Middle frontal gyrus (tissue), 1 donor: ENCODE measurements at regions not wholly inside any gene's neighbourhood (a gene's known extent, or its start where the extent isn't known, plus 50 kb on each side); places are given as distances from the start of the nearest gene placed in this dataset.
"Not testable (repeated sequence)": the region's sequence is repeated elsewhere in the genome, so short reads cannot be mapped to it uniquely, and the experiment has no call there.

Experiments
- DNase-seq: peaks from one replicate; pipeline ENCODE4 v3.0.0-alpha.2; 2015; ENCODE audit warnings: low spot score; ENCODE audit errors: extremely low spot score

DNA sequence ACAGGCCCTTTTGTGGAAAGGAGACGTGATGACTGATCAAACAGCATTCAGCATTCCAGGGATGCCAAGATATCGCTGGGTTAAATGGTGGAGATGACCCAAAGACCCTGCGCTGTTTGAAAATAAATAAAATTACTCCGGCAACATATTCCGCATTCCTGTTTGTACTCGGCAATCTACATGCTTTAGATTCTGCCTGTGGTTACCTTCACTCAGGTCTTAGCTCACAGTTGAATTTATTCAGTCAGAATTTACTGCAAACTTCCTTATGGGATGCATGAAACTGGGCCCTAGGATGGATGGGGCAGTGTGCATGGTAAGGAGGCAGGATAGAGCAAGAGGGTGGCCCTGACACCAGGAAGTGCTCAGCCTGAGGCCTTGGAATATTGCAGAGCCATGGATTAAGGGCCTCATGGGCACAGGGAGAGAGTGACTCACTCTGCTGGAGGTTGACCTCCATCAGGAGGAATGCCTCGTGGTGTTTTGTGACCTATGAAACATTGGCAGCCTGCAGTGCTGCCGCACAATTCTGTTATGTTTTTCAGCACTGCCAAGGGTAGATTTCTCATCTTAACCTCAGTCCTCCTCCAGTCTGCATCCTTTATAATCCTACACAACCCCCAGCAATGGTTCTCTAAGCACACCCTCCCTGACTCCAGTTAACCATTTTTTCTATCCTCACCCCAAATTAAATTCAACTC lies 321.4 kb downstream of the IRS1 start:
- no peak for DNase-seq

DNA sequence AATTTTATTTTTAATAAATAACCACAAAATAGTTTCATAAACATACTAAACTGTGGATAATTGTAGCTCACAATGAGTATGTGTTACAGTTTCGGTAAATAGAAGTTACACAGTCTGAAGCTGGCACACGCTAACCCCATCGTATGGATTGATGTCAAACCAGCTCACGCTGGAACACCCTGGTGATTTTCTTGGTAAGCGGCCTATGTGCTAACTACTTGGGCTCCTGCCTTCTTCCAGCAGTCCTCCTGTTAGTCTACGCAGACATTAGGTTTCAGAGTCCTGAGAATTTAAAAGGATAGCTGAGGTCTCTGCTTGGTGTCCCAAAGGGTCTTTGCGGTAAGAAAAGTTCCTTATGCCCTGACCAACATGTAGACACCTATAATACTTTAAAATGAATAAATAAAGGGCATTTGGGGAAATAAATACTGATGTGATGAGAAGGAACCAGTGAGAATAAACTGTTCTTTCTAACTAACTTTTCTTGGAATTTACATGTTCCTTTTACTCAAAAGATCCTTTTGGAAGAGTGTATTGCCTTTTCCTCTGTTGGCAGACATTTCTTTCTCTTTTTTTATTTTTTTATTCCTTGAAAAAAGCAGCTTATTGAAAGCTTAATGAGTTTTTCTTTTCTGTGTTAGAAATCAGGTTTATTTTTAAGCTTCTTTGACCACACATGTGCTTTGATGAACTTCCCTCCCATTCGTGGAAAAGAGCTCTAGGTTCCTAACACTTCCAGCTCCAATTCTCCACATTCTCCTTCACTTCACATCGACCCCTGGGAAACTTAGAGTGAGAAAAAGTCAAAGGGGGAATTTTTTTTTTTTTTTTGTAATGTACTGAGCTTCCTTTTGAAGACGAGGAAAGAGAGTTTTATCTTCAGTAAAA lies 322.2 kb downstream of the IRS1 start:
- no peak for DNase-seq

DNA sequence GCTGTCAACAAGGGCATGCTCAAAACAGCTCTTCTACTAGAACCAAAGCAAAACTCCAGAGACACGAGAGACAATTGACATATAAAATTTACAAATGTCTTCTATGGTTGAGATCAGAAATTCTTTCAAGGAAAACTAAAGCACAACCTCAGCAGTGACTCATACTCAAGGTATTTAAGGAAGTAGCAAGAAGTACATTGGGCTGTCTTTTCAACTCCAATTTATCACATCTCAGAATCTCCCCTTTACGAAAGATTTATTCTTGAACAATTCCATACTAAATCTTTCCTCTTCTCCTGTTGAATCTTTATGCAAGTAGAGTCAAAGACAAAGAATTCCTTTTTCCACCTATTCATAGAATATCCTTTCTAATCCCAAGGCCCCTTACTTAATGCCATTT lies 324.0 kb downstream of the IRS1 start:
- no peak for DNase-seq

DNA sequence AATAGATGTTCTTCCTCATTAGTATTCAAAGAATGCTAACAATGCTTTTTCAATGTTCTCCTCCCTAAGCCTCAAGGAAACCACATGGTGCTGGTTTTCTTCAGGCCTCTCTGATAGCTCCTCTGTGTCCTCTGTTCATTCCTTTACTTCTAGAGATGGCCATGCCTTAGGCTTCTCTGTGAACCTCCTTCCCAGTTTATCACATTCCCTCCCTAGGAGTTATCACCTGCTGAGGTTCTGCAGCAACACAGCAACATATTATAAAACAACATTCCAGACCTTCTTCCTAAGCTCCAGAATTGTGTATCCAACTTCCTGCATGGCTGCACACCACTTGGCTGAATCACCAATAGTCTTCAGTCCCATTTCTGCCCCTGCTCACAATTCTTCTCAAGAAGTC lies 325.5 kb downstream of the IRS1 start:
- no peak for DNase-seq

DNA sequence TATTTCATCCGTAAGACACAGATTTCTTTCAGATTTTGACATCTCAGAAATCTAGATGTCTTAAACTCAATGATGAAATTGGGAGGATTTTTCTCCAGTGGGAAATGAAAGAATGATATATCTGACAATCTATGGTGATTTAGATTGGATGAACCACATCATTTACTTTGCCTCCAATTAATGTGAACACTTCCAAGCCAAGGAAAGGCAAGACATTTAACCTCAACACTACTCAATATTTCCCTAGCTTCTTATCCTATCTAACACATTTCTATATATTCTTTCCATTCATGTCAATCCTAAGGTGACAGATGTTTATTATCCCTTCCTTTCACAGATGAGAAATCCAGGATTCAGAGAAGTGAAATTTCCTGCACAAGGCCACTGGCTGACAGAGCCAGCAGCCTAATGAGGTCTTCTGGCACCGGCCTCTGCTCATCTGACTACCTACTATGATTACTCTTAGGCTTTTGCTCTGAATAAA lies 327.6 kb downstream of the IRS1 start:
- no peak for DNase-seq

DNA sequence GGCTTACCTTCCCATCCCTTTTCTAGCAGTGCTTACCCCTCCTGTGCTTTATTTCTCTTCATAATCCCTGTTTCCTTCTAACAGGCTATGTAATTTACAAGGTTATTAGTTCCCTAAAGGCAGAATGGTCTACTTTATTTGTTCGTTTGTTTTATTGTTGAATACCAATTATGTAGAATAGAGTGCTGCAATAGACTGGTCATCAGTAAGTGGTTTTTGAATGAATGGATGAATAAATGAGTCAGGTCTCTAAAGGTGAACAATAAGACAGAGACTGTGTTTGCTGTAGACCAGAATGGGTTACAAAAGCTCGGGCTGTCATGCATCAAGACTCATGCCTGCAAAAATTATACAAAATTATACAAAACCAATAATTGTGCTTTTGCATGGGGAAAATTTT lies 332.0 kb downstream of the IRS1 start:
- DNase-seq, result no peak

DNA sequence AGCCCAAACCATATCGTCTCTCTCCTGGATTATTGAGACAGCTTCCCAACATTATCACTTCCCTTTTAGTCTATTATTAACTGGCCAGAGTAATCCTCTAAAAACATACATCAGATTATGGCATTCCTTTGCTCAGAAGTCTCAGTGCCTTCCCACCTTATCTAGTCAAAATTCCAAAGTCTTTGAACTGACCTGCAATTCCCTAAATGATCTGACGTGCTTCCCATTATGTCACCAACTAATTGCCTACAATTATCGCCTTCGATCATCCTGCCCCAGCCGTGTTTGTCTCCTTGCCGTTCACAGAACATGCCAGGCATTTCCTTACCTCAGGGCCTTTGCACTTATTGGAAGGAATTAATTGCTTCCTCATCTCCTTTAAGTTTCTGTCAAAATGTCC lies 332.4 kb downstream of the IRS1 start:
- DNase-seq, result no peak

DNA sequence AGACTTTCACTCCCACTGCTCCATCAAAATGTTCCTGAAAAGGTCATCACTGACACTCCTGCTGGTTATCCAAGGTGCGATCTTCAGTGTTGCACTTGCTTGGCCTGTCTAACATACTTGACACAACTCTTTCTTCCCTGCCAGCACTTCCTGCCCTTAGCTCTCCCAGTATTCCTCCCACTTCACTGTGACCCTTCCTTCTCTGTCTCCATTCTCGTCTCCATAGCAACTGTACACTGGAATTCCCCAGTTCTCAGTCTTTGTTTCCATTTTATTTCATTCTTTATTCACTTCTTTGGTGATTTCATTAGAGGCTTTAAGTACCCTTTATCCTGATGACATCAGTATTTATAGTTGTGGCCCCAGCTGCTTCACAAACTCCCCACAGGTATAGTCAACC lies 333.0 kb downstream of the IRS1 start:
- no peak for DNase-seq

DNA sequence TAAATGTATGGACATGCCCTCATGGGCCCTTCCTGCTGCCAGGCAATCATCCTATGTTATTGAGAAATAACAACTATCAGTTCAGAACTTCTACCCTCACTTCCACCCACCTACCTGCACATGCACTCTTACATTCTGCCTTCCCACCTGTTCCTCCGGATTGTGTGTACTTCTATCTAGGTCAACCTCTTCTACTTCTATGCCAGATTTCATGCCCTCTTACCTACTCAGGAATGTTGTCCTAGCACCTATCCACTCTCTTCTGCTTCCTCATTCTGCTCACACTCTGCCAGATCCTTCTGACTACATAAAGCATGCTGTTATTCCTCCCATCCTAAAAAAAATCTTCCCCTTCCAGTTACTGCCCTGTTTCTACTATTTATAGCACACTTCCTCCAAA lies 333.5 kb downstream of the IRS1 start:
- no peak for DNase-seq

DNA sequence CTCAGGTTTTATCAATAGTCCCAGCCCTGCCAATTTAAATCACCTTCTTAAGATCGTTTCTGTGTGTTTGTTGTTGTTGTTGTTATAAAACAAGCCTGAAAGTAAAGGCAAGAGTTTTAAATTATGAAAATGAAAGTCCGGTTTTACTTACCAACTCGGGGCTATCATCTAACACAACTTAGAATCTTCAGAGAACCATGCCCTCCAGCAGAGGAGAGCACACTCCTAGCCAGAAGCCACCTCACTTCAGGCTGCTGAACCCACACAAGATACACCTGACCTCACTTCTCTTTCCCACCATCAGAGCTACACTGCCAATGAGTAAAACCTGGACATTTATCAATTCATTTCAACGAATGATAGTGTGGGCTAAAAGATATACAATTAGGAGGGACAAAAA lies 335.2 kb downstream of the IRS1 start:
- DNase-seq, result no peak

DNA sequence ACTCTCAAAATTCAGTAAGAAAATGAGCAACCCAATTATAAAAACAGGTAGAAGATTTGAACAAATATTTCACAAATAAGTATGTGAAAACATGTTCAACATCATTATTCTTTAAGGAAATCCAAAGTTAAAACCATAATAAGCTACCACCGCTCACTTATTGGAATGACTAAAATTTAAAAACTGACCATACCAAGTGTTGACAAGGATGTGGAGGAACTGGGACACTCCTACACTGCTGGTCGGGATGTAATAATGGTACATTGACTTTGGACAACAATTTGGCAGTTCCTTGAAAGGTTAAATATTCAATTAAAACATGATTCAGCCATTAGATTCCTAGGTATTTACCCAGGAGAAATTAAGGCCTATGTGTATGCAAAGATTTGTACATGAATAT lies 336.5 kb downstream of the IRS1 start:
- DNase-seq, result no peak

DNA sequence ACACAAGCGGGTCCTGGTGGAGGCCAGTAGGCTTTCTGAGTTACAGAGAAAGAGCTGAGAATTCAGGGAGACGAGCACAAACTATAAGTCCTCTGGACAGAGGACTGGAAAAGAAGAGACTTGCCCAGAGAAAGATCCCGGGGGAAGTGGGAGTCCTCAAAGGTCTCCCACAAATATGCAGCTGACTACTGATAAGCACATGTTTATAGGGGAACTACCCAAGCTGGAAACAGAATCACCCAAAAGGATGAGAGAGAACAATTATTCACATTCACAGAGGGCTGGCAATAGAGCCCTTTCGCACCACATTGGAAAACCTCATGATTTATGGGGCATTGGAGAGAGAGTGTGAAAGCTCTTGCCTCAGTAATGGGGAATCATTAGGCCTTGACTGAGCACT lies 337.6 kb downstream of the IRS1 start:
- no peak for DNase-seq

DNA sequence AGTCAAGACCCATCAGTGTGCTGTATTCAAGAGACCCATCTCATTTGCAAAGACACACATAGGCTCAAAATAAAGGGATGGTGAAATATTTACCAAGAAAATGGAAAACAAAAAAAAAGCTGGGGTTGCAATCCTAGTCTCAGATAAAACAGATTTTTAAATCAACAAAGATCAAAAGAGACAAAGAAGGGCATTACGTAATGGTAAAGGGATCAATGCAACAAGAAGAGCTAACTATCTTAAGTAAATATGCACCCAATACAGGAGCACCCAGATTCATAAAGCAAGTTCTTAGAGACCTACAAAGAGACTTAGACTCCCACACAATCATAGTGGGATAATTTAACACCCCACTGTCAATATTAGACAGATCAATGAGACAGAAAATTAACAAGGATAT lies 343.5 kb downstream of the IRS1 start:
- DNase-seq, result not testable (repeated sequence)

DNA sequence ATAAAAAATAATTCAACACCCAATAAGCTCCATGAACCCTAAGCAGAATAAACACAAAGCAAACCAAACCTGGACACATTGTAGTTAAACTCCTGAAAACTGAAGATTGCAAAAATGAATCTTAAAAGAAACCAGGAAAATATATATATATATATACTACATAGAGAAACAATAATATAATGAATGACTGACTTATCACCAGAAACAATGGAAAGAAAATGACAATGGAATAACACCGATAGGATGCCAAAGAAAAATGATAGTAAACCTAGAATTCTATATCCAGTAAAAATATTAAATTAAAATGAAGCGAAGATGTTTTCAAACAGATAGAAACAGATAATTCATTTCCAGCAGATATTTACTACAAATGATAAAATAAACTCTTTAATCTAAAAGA lies 346.9 kb downstream of the IRS1 start:
- no peak for DNase-seq

DNA sequence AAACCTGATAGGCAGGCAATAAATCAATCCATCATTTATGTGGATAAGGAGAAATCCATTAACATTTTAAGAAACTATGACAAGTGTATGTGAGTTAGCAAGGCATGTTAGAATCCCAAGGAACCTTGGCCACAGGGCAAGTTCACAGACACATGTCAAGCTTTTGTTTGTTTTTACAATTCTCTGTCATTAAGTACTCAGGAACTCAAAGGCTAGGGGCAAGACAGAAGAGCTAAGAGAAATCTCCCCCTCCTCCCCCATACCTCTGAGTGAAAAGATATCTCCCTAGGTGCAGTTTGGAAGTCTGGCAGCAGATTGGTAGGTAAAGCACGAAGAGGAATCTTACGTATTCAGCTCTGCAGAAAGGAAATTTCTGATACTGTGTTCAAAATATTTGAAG lies 348.1 kb downstream of the IRS1 start:
- DNase-seq, result no peak

DNA sequence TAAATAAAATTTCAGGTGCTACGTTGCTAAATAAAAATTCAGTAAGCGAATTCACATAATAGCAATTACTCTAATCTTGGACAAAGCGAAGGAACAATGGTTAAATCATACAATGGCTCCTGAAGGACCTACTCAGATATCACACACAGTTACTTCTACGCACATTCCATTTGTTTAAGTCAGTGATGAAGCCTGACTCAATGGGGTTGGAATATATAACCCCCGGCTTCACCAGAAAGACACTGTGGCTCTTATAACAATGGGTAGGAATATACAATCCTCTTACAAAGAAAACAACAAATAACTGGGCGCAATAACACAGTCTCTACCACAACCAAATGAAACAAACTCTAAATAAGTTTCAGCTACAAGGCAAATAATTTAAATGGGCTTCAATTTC lies 349.5 kb downstream of the IRS1 start:
- no peak for DNase-seq

DNA sequence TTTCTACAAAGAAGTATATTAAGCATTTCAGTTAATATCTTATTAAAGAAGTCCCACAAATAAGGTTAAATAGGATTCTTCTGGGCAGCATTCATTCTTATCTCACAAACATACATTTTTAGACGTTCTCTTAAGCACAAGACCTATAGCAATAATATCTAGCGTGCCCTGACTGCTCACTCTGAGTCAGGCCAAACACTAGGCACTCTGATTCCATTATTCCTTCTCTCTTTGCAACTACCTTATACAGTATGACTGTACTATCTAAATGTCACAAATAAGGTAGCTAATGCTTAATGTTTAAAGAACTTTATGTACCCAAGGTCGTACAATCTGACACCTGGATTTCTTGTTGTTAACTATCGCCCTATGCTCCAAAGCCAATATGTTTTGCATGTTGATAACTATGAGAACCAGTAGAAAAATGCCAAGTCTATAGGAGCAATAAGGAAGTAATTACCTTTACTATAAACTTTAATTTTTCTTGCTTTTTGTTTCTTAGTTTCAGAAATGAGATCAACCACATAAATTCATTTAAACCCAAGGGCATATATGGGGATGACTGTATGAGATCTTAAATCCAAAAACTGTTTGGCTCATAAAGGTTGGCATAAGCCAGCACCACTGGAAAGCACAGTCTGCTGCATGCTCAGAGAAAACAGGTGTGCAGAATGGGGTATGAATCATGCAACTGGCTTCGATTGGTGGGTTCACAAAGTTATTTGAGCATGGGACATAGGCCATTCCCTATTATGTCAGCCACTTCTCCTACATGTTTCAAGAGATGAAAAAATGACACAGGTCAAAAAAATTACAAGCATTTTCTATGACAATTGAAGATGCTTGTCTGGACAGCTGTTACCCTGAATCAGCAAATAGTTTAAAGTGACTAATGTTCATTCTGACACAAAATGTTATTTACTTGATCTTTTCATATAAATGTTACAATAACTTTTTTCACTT lies 352.0 kb downstream of the IRS1 start:
- DNase-seq, result no peak

DNA sequence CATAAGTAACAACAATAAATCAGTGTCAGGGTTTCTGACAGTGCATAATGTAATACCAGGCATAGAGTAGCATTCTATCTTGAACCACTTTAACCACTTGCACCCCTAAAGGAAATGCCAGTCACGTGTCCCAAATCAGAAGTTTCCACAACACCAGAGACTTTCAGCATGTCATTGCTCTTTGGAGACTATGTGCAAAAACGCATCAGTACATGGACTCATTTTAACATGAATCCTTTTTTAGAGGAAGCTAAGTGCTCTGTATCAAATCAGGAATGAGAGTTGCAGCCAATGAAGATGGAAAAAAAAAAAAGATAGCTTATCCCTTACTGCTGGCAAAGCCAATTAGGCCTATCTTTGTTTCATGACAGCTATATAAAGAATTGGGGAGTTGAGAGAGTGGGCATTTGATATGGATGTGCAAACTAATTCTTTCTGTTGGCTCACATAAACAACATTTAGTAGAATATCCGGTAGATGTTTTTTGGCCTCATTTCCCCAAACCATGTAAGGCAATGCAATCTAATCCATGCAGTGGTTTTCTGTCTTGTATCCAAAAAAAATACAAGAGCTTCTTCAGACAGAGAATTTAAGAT lies 353.1 kb downstream of the IRS1 start:
- DNase-seq, result no peak

DNA sequence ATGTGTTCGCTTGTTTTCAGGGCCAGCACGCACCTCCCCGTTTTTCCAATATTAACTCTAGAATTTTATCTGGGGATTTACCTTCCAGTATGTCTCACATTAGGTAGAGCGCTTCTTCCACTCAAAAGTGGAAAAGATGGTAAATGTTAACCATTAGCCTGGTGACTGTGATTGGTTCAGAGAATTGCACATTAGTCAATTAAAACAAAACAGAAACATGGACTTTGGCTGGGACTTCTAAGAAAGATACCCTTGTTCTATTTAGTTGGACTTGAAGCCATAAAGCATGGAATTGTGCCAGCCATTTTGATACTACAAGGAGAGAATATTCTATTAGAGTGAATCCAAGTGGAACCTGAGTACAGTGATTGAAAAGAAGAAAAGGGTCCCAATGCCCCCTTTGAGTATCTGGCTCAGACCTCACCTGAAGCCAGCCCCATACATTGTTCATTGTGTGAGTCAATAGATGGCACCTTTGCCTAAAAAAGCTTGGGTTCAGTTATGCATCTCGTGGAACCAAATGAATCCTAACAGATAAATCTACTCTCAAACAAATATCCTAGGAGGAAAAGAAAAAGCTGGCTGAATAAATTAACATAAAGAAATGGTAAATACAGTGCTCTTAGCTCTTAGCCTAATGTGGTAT lies 354.3 kb downstream of the IRS1 start:
- no peak for DNase-seq

DNA sequence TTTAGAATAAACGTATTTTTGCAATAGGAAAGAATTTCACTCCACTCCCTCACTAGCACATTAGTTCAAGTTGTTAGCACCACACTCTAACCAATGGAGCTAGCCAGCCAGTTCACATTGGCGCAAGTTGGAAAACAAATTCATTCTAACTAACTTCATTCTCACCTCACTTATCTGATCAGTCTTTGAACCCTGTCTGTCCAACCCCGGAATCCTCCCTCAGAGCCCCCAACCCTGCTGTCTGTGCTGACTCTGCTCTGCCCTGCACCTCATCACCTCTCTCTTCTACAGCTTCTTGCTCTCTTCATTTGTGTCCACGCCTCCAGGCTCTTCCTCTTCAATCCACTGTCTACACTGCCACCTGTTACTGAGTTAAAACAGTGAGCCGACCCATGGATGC lies 356.5 kb downstream of the IRS1 start:
- no peak for DNase-seq
